Adipose tissue (tissue), 3 donors: ENCODE measurements at regions not wholly inside any gene's neighbourhood (a gene's known extent, or its start where the extent isn't known, plus 50 kb on each side); places are given as distances from the start of the nearest gene placed in this dataset.

Experiments
- H3K27ac ChIP-seq: one replicate; pipeline ENCODE4 v1.5.1; 2013; ENCODE audit warnings: low read depth, low read length
- WGBS, 3 donors: extraction: QIAGEN DNeasy Blood & Tissue Kit; methylation state at CpG; one replicate each; pipeline ENCODE4 v1.1.7; 2013; 5-methylcytosine and 5-hydroxymethylcytosine counted together
- donor health status: healthy with polysubstance abuse.
- donor health status: Bipolar disorder and iron deficiency.
- donor health status: healthy.

GRCh38 chr10:4699950-4700730, 125.9 kb upstream of the AKR1E2 start:
- 79 to 89% (median 80%) methylated on average over 3 of the region's 3 CpGs for WGBS, 3 donors
- no peak overlapping the region for H3K27ac ChIP-seq

- H3K27ac ChIP-seq: no peak overlapping the region
- 24 to 68% (median 52%) methylated on average over 1 of the region's 1 CpG for WGBS, 3 donors
Observed at GRCh38 chr10:4698075-4698474, 127.9 kb upstream of the AKR1E2 start.

DNA sequence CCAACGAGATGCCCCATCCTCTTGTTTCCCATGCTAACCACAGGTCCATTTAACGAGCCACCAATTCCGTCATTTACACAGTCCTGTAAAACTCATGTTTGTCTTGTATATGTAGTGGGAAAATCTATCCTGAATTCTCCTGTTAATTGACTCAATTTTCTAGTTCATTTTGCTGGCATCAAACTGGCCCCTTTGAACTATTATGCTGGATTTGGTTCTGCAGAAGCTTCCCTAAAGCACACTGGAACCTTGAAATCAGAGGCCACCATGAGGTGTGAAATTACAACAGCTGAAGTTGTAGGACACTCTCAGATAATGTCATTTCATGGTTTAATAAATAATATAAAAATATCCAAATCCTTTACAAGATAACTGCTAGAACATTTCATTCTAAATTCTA, 129.8 kb upstream of the AKR1E2 start:
- H3K27ac ChIP-seq: no peak overlapping the region
- whole genome bisulfite sequencing, 3 donors: 69 to 93% (median 90%) methylated on average over 3 of the region's 3 CpGs

DNA sequence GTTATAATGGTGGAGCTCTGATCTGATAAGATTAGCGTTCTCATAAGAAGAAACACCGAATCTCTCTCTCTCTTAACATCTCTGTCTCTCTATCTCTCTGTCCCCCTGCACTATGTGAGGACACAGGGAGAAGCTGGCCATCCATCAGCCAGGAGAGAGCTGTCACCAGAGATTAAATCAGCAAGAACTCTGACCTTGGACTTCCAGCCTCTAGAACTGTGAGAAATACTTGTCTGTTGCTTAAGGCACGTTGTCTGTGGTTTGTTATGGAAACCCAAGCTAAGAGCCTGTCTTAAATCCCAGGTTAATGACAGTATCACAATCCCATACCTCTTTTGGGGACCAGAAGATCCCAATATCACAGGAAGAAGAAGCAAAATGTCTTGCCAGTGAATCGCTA, 132.0 kb upstream of the AKR1E2 start:
- 82 to 90% (median 87%) methylated on average over 4 of the region's 4 CpGs for WGBS, 3 donors

DNA sequence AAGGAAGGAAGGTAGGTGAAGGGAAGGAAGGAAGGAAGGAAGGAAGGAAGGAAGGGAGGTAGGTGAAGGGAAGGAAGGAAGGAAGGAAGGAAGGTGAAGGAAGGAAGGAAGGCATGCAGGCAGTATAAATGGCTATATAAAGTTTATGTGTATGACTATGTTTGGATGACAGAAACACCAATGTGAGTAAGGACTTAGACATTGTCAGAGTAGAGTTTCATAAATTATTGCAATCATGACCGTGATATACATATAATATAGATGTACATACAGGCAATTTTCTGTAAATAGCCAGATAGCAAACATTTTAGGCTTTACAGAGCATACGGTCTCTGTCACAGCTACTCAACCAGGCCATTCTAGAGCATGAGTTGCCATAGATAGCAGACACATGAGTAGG, 133.8 kb upstream of the AKR1E2 start:
- H3K27ac ChIP-seq: no peak overlapping the region
- WGBS, 3 donors: 87 to 93% (median 92%) methylated on average over 2 of the region's 2 CpGs

More for the DNA sequence above, 132.0 kb upstream of the AKR1E2 start:
- no peak overlapping the region for H3K27ac ChIP-seq

GRCh38 chr10:4691776-4692175, 134.2 kb upstream of the AKR1E2 start:
- no peak overlapping the region for H3K27ac ChIP-seq
- WGBS, 3 donors: 54 to 71% (median 71%) methylated on average over 3 of the region's 5 CpGs

DNA sequence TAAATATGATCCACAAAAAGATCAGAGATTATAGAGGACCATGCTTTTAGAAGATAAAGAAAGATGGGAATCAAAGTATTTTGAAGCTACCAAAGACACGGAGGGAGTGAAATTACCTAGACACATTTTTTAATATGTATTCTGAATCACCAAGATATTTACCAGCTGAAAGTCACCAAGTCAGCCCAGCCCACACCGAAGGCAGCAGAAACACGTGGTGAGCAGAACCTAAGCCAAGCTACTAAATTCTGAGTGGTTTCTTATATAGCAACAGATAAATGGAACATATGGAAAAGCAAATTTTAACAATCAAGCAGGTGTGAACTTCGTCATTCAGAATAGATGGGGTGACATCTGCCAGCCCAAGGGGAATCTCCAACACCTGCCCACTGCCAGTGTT, 134.7 kb upstream of the AKR1E2 start:
- no peak overlapping the region for H3K27ac ChIP-seq
- WGBS, 3 donors: 74 to 84% (median 76%) methylated on average over 4 of the region's 4 CpGs

GRCh38 chr10:4688601-4689000, 137.4 kb upstream of the AKR1E2 start:
- 38 to 48% (median 44%) methylated on average over 1 of the region's 1 CpG for WGBS, 3 donors
- H3K27ac ChIP-seq: no peak overlapping the region

DNA sequence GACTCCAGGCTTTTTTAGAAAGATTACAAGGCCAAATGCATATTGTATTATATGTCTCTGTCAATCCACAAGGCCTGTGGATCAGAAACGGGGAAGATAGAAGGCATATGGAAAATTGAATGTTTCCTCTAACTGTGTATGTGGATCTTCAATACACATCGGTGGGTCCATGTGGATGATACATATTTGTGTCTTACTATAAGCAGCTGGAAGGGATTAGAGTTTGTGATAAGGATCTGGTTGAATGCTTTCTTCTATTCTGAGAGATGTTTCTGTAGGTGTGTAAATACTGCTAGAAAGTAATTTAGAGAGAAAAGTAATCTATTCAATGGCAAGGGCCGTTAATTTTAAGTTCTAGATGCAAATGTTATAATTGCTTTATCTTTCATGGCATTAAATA, 137.8 kb upstream of the AKR1E2 start:
- H3K27ac ChIP-seq: no peak overlapping the region
- 58 to 76% (median 74%) methylated on average over 3 of the region's 3 CpGs for WGBS, 3 donors

- 65 to 80% (median 74%) methylated on average over 3 of the region's 3 CpGs for WGBS, 3 donors
- H3K27ac ChIP-seq: no peak overlapping the region
Observed at GRCh38 chr10:4687397-4687796, 138.6 kb upstream of the AKR1E2 start.

DNA sequence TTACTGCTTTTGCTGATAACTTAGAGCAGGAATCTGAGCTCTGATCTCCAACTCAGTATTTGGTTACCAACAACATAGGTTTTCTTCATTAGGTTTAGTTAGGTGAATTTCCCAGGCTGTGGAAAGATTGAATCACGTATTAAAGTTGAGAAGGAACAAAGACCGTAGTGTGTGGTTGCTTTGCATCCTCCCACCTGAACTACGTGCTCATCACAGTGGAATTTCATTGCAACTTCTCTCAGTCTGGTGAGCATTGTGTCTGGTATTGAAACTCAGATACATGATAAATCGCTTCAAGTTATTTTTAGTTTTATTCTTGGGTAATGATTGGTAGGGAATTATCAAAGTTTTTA, 139.4 kb upstream of the AKR1E2 start:
- 36 to 79% (median 77%) methylated on average over 4 of the region's 4 CpGs for WGBS, 3 donors
- no peak overlapping the region for H3K27ac ChIP-seq

GRCh38 chr10:4685904-4686643, 139.9 kb upstream of the AKR1E2 start:
- 61 to 86% (median 82%) methylated on average over 5 of the region's 5 CpGs for WGBS, 3 donors

DNA sequence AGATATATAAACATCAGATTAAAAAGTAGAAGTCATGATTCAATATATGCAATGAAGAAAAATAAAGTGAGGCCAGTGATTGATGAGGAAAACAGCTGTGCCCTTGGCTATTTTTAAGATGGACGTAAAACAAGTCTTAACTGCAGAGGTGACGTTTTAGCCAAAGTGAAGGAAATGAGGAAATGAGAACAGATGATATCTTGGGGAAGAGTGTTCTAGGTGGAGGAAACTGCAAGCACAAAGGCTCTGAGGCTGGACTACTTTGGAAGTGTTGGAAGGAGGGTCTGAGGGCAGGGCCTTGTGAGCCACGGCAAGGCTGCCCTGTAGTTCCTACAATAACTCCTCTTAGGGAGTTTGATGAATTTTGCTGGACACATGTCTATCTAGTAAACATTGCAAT, 140.5 kb upstream of the AKR1E2 start:
- no peak overlapping the region for H3K27ac ChIP-seq

More at GRCh38 chr10:4685904-4686643, 139.9 kb upstream of the AKR1E2 start:
- no peak overlapping the region for H3K27ac ChIP-seq

DNA sequence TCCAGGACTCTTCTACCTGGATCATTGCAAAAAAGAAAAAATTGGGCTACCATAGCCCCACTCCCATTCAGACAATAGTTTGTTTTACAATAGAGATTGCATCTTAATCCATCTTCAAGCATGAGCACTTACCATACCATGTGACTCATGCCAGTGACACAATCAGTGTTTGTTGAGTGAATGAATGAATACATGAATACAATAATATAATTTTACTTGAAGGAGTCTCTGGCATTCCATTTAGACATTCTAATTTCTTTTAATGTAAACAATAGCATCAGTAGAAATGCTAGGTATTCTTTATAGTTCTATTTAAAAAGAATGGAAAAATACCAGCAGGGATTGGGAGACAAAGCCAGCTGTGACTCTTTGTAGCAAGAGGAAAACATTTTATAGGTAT, 141.6 kb upstream of the AKR1E2 start:
- H3K27ac ChIP-seq: no peak overlapping the region

More for the DNA sequence above, 140.5 kb upstream of the AKR1E2 start:
- 53 to 63% (median 60%) methylated on average over 3 of the region's 3 CpGs for WGBS, 3 donors

DNA sequence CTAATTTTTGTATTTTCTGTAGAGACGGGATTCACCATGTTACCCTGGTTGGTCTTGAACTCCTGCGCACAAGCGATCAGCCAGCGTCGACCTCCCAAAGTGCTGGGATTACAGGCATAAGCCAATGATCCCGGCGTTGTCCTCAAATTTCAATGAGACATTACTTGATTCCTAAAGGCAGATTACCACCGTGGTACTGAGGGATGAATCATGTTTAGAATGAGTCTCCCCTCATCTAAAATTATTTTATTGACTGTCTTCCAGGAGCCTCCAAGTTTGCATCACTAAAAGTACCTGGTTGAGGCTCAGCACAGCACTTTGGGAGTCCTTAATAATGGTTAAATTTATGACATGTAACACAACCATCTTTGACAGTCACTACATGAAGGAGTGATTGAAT, 142.2 kb upstream of the AKR1E2 start:
- 94 to 96% (median 95%) methylated on average over 8 of the region's 8 CpGs for WGBS, 3 donors
- no peak overlapping the region for H3K27ac ChIP-seq

GRCh38 chr10:4683137-4683536, 142.9 kb upstream of the AKR1E2 start:
- no peak overlapping the region for H3K27ac ChIP-seq
- WGBS, 3 donors: 59 to 70% (median 66%) methylated on average over 2 of the region's 2 CpGs

DNA sequence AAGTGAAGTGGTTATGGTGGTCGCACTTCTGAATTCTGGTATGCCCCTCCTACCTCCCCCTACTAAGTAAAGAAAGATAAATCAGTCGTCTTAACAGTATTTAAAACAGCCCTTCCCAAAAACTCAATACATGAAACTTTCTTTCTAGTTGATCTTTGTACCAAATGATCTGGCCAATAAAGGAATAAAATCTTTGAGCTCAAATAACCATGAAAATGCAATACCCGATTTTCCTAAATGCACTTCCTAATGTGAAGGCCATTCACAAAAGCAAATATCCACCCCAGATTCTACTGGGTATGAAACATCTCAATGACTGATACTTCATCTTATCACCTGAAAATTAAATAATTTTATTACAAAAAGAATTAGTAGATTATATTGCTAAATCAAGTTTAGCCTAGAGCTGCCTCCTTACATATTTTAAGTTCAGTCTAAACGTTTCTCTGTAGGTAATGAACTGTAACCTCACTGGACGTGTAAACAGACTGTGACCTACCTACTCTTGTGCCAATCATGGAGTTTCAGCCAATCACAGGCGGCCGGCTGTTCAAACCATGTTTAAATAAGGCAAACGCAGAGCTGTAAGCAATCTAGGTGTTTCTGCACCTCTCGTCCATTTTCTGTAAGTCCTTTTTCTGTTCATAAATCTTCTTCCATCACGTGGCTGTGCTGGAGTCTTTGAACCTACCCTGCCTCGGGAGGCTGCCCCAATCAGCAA, 146.9 kb upstream of the AKR1E2 start:
- H3K27ac ChIP-seq: no peak overlapping the region
- WGBS, 3 donors: 75 to 89% (median 87%) methylated on average over 11 of the region's 11 CpGs

DNA sequence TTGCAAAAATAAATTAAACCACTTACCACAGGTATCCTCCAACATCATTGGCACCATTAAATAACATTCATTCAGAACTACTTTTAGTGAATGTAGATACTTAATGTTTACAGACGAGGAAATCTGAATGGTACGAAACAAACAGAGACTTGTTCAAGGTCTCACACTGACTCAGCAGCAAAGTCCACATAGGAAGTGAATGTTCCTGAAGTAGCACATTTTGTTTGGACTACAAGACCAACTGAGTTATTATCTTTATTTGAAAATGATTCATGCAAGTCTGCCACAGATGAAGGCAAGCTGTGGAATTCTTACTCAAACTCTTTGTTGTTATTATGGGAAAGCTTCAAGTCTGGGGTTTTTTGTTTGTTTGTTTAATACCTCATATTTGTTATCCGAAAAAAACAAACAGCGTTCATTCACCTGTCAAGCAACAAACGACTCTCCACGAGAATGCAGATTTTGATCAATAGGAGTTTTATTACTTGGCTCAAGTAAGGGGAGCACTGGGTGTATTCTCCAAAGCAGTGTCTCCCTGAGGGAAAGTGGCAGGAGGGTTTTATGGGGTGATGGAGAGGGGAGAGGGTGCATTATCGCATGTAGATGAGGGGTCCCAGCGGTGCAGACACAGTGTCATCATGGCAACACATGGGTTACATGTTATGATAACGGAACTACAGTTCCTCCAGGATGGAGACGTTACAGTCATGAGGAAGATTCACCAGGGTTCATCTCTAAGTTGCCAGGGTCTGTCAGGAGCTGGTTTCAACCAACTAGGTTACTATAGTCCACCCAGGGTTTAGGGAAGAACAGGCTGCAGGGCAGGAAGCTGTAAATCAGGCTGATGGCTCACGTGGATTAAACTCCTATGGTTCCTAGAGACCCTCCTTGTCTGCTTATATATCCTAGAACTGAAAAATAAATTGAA, 147.7 kb upstream of the AKR1E2 start:
- 58 to 82% (median 80%) methylated on average over 11 of the region's 11 CpGs for WGBS, 3 donors
- H3K27ac ChIP-seq: no peak overlapping the region
